PFSK-1 (cell line): ENCODE measurements at regions not wholly inside any gene's neighbourhood (a gene's known extent, or its start where the extent isn't known, plus 50 kb on each side); places are given as distances from the start of the nearest gene placed in this dataset.

Experiments used
- FOXP2 ChIP-seq: optimal IDR thresholded peaks from 2 replicates; pipeline ENCODE3; 2011; ENCODE audit warnings: borderline replicate concordance, control low read depth, inconsistent platforms; ENCODE audit not compliant: insufficient read depth; ENCODE audit errors: extremely low read length, extremely low read depth
- POLR2AphosphoS5 ChIP-seq: IDR thresholded peaks from 2 replicates; pipeline ENCODE4 v1.6.1; 2012; ENCODE audit warnings: low read depth, mild to moderate bottlenecking, control low read depth, low read length, moderate library complexity
- REST ChIP-seq, 2 experiments: IDR thresholded peaks; 2 replicates each; pipeline versions ENCODE4 v1.6.1 to v1.8.0; 2011 to 2012; ENCODE audit warnings: low read depth in 2 of 2, low read length in 2 of 2, control low read depth in 1 of 2, inconsistent platforms in 1 of 2, mild to moderate bottlenecking in 1 of 2, moderate library complexity in 1 of 2; ENCODE audit not compliant: insufficient read depth in 1 of 2
- SIN3A ChIP-seq: IDR thresholded peaks from 2 replicates; pipeline ENCODE4 v1.6.1; 2012; ENCODE audit warnings: mild to moderate bottlenecking, low read length, moderate library complexity, borderline replicate concordance; ENCODE audit not compliant: insufficient read depth
- TAF1 ChIP-seq: IDR thresholded peaks from 2 replicates; pipeline ENCODE4 v1.6.1; 2012; ENCODE audit warnings: low read length, control low read depth, borderline replicate concordance; ENCODE audit not compliant: insufficient read depth

GRCh38 chr20:39433466-39433865 is 471.3 kb downstream of the DHX35 start:
- TF ChIP-seq TAF1 (no peak), REST (IDR thresholded peaks at IDR 0.05; ENCODE audit: insufficient read depth in 1 of 2, low read depth in 2 of 2, low read length in 2 of 2) (no peak), POLR2AphosphoS5 (no peak), SIN3A (no peak), FOXP2 (no peak)

- no peak for TF ChIP-seq REST (IDR thresholded peaks at IDR 0.05; ENCODE audit: insufficient read depth in 1 of 2, low read depth in 2 of 2, low read length in 2 of 2)
- no peak for TF ChIP-seq TAF1
- no peak for TF ChIP-seq SIN3A
- no peak for TF ChIP-seq POLR2AphosphoS5
- no peak for TF ChIP-seq FOXP2
Measured at GRCh38 chr20:39431091-39431880, 469.1 kb downstream of the DHX35 start.

- TF ChIP-seq REST (IDR thresholded peaks at IDR 0.05; ENCODE audit: insufficient read depth in 1 of 2, low read depth in 2 of 2, low read length in 2 of 2): no peak
- no peak for TF ChIP-seq TAF1
- TF ChIP-seq FOXP2: no peak
- no peak for TF ChIP-seq POLR2AphosphoS5
- TF ChIP-seq SIN3A: no peak
Measured at GRCh38 chr20:39429726-39430125, 467.6 kb downstream of the DHX35 start.

GRCh38 chr20:39424962-39425678 is 463.0 kb downstream of the DHX35 start:
- TF ChIP-seq REST (IDR thresholded peaks at IDR 0.05; ENCODE audit: insufficient read depth in 1 of 2, low read depth in 2 of 2, low read length in 2 of 2) (no peak), TAF1 (no peak), FOXP2 (no peak), SIN3A (no peak), POLR2AphosphoS5 (no peak)
